ENCODE measurements at regions not wholly inside any gene's neighbourhood (a gene's known extent, or its start where the extent isn't known, plus 50 kb on each side); places are given as distances from the start of the nearest gene placed in this dataset.
"Not testable (repeated sequence)": the region's sequence is repeated elsewhere in the genome, so short reads cannot be mapped to it uniquely, and the experiment has no call there.

DNA sequence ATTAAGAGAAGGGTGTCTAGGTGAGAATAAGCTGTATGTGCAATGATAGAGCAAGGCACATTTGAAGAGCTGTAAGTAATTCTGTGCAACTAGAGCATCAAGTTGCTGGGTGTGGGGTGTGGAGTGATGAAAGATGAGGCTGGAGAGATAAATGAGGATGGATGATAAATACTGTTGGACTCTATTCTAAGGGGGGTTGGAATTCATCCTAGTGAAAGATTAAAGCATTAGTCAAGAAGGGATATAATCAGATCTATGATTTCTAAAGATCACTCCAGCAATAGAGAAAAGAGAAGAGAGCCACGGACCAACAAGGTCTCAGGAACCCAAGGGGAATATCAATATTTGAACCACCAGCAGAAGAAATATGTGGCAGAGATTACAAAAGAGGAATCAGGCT is 415.0 kb upstream of the RPS6KA3 start:
- Mint-ChIP-seq H3K27ac (ENCODE audit: unreplicated experiment) (no peak overlapping the region), H3K9me3 (ENCODE audit: unreplicated experiment) (no peaks in the 10 kb centered on the region), H3K36me3 (ENCODE audit: low read depth, unreplicated experiment) (no peaks in the 10 kb centered on the region), H3K4me3 (ENCODE audit: unreplicated experiment) (no peak overlapping the region), H3K4me1 (ENCODE audit: low read depth, unreplicated experiment) (peaks cover 17% of the 10 kb centered on the region), H3K27me3 (ENCODE audit: low read depth, unreplicated experiment) (no peaks in the 10 kb centered on the region)
- no peaks in the 10 kb centered on the region for H3K4me1 ChIP-seq (ENCODE audit: insufficient read depth, low read length)
- H2AFZ ChIP-seq (ENCODE audit: low read depth, low read length) = no peak overlapping the region
- no peak overlapping the region for H3K4me3 ChIP-seq (ENCODE audit: insufficient read depth, low read depth, low read length)
- TF ChIP-seq EZH2 (IDR thresholded peaks at IDR 0.05; ENCODE audit: insufficient read depth, low read length) = no peak
- TF ChIP-seq, protein P1, sequence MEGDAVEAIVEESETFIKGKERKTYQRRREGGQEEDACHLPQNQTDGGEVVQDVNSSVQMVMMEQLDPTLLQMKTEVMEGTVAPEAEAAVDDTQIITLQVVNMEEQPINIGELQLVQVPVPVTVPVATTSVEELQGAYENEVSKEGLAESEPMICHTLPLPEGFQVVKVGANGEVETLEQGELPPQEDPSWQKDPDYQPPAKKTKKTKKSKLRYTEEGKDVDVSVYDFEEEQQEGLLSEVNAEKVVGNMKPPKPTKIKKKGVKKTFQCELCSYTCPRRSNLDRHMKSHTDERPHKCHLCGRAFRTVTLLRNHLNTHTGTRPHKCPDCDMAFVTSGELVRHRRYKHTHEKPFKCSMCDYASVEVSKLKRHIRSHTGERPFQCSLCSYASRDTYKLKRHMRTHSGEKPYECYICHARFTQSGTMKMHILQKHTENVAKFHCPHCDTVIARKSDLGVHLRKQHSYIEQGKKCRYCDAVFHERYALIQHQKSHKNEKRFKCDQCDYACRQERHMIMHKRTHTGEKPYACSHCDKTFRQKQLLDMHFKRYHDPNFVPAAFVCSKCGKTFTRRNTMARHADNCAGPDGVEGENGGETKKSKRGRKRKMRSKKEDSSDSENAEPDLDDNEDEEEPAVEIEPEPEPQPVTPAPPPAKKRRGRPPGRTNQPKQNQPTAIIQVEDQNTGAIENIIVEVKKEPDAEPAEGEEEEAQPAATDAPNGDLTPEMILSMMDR (IDR thresholded peaks at IDR 0.05; ENCODE audit: insufficient read depth, low read depth, low read length) = no peak
- H3K4me2 ChIP-seq (ENCODE audit: low read length) = no peak overlapping the region
- H3K27me3 ChIP-seq (ENCODE audit: insufficient read depth, low read length) = no peaks in the 10 kb centered on the region
- H3K27ac ChIP-seq (ENCODE audit: low read depth, low read length) = no peak overlapping the region
- DNase-seq (ENCODE audit: low read depth) = no peak
- no peaks in the 10 kb centered on the region for H4K20me1 ChIP-seq (ENCODE audit: insufficient read depth, low read length)
- no peaks in the 10 kb centered on the region for H3K9me3 ChIP-seq (ENCODE audit: insufficient read depth, low read depth, low read length)
- no peaks in the 10 kb centered on the region for H3K79me2 ChIP-seq (ENCODE audit: insufficient read depth, low read length)
- FAIRE-seq = no peak
- H3K36me3 ChIP-seq (ENCODE audit: insufficient read depth, low read length) = no peaks in the 10 kb centered on the region
- H3K9ac ChIP-seq (ENCODE audit: low read length) = no peak overlapping the region

DNA sequence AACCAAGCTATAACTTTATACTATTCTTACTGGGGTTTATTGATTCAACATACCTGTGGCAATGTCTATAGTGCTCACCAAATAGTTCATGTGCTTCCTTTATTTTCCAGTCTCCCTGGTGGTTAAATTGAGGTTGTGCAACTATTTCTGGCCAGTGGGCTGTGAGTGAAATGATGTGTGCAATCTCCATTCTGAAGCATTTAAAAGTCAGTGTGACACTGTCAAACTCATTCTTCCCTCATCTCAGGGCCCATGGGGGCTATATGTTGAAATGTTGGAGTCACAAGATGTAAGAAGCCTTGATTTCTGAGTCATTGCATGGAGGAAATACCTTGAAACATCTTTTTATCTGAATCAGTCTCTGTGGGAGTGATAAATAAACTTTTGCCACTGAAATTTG is 414.3 kb upstream of the RPS6KA3 start:
- H3K4me2 ChIP-seq (ENCODE audit: low read length) = no peak overlapping the region
- H3K9ac ChIP-seq (ENCODE audit: low read length) = no peak overlapping the region
- no peaks in the 10 kb centered on the region for H3K27me3 Mint-ChIP-seq (ENCODE audit: low read depth, unreplicated experiment)
- no peaks in the 10 kb centered on the region for H3K9me3 Mint-ChIP-seq (ENCODE audit: unreplicated experiment)
- FAIRE-seq (peak; percentile 84), DNase-seq (ENCODE audit: low read depth) (no peak)
- no peak overlapping the region for H2AFZ ChIP-seq (ENCODE audit: low read depth, low read length)
- no peaks in the 10 kb centered on the region for H3K27me3 ChIP-seq (ENCODE audit: insufficient read depth, low read length)
- TF ChIP-seq, protein P1 (IDR thresholded peaks at IDR 0.05; ENCODE audit: insufficient read depth, low read depth, low read length) = no peak
- TF ChIP-seq EZH2 (IDR thresholded peaks at IDR 0.05; ENCODE audit: insufficient read depth, low read length) = no peak
- H3K4me3 Mint-ChIP-seq (ENCODE audit: unreplicated experiment) = no peak overlapping the region
- H3K4me1 ChIP-seq (ENCODE audit: insufficient read depth, low read length) = no peaks in the 10 kb centered on the region
- no peaks in the 10 kb centered on the region for H3K36me3 ChIP-seq (ENCODE audit: insufficient read depth, low read length)
- H3K79me2 ChIP-seq (ENCODE audit: insufficient read depth, low read length) = no peaks in the 10 kb centered on the region
- H3K27ac ChIP-seq (ENCODE audit: low read depth, low read length) = no peak overlapping the region
- H3K36me3 Mint-ChIP-seq (ENCODE audit: low read depth, unreplicated experiment) = no peaks in the 10 kb centered on the region
- no peaks in the 10 kb centered on the region for H4K20me1 ChIP-seq (ENCODE audit: insufficient read depth, low read length)
- peak overlapping the region; percentile 23 for H3K27ac Mint-ChIP-seq (ENCODE audit: unreplicated experiment)
- no peaks in the 10 kb centered on the region for H3K9me3 ChIP-seq (ENCODE audit: insufficient read depth, low read depth, low read length)
- peaks cover 17% of the 10 kb centered on the region for H3K4me1 Mint-ChIP-seq (ENCODE audit: low read depth, unreplicated experiment)
- H3K4me3 ChIP-seq (ENCODE audit: insufficient read depth, low read depth, low read length) = no peak overlapping the region

DNA sequence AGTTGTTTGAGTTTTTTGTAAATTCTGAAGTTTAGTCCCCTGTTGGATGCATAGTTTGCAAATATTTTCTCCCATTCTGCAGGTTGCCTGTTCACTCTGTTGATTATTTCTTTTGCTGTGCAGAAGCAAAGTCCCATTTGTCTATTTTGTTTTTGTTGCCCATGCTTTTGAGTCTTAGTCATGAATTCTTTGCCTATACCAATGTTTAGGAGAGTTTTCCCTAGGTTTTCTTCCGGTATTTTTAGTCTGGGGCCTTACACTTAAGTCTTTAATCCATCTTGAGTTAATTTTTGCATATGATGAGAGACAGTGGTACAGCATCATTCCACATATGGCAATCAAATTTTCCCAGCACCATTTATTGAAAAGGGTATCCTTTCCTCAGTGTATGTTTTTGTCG is 405.8 kb upstream of the RPS6KA3 start:
- H4K20me1 ChIP-seq (ENCODE audit: insufficient read depth, low read length) = no peaks in the 10 kb centered on the region
- no peaks in the 10 kb centered on the region for H3K4me1 ChIP-seq (ENCODE audit: insufficient read depth, low read length)
- TF ChIP-seq EZH2 (IDR thresholded peaks at IDR 0.05; ENCODE audit: insufficient read depth, low read length) = no peak
- no peaks in the 10 kb centered on the region for H3K27me3 Mint-ChIP-seq (ENCODE audit: low read depth, unreplicated experiment)
- H3K9ac ChIP-seq (ENCODE audit: low read length) = no peak overlapping the region
- no peaks in the 10 kb centered on the region for H3K36me3 Mint-ChIP-seq (ENCODE audit: low read depth, unreplicated experiment)
- no peak for DNase-seq (ENCODE audit: low read depth)
- H3K27ac Mint-ChIP-seq (ENCODE audit: unreplicated experiment) = peak overlapping the region; percentile 100
- H3K27ac ChIP-seq (ENCODE audit: low read depth, low read length) = no peak overlapping the region
- no peak overlapping the region for H3K4me3 Mint-ChIP-seq (ENCODE audit: unreplicated experiment)
- no peaks in the 10 kb centered on the region for H3K79me2 ChIP-seq (ENCODE audit: insufficient read depth, low read length)
- H3K36me3 ChIP-seq (ENCODE audit: insufficient read depth, low read length) = no peaks in the 10 kb centered on the region
- no peak overlapping the region for H3K4me2 ChIP-seq (ENCODE audit: low read length)
- H3K27me3 ChIP-seq (ENCODE audit: insufficient read depth, low read length) = no peaks in the 10 kb centered on the region
- H2AFZ ChIP-seq (ENCODE audit: low read depth, low read length) = no peak overlapping the region
- peaks cover 18% of the 10 kb centered on the region for H3K4me1 Mint-ChIP-seq (ENCODE audit: low read depth, unreplicated experiment)
- H3K9me3 ChIP-seq (ENCODE audit: insufficient read depth, low read depth, low read length) = no peaks in the 10 kb centered on the region
- FAIRE-seq = no peak
- no peaks in the 10 kb centered on the region for H3K9me3 Mint-ChIP-seq (ENCODE audit: unreplicated experiment)
- H3K4me3 ChIP-seq (ENCODE audit: insufficient read depth, low read depth, low read length) = no peak overlapping the region

DNA sequence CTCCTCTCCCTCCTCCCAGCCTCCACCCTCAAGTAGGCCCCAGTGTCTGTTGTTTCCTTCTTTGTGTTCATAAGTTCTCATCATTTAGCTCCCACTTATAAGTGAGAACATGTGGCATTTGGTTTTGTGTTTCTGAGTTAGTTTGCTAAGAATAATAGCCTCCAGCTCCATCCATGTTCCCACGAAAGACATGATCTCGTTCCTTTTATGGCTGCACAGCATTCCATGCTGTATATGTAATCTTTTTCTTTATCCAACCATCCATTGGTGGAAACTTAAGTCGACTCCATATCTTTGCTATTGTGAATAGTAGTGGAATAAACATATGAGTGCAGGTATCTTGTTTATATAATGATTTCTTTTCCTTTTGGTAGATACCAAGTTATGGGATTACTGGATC is 405.0 kb upstream of the RPS6KA3 start:
- not testable (repeated sequence) for H3K4me2 ChIP-seq (ENCODE audit: low read length); H3K36me3 ChIP-seq (ENCODE audit: insufficient read depth, low read length); DNase-seq (ENCODE audit: low read depth); H3K4me1 ChIP-seq (ENCODE audit: insufficient read depth, low read length); H3K27ac ChIP-seq (ENCODE audit: low read depth, low read length); H3K36me3 Mint-ChIP-seq (ENCODE audit: low read depth, unreplicated experiment); H2AFZ ChIP-seq (ENCODE audit: low read depth, low read length); H3K27me3 ChIP-seq (ENCODE audit: insufficient read depth, low read length); H3K9ac ChIP-seq (ENCODE audit: low read length); H4K20me1 ChIP-seq (ENCODE audit: insufficient read depth, low read length); H3K4me3 Mint-ChIP-seq (ENCODE audit: unreplicated experiment); H3K79me2 ChIP-seq (ENCODE audit: insufficient read depth, low read length); H3K9me3 ChIP-seq (ENCODE audit: insufficient read depth, low read depth, low read length); H3K4me3 ChIP-seq (ENCODE audit: insufficient read depth, low read depth, low read length); H3K27me3 Mint-ChIP-seq (ENCODE audit: low read depth, unreplicated experiment); H3K9me3 Mint-ChIP-seq (ENCODE audit: unreplicated experiment)
- Mint-ChIP-seq H3K27ac (ENCODE audit: unreplicated experiment) (peak overlapping the region; percentile 100), H3K4me1 (ENCODE audit: low read depth, unreplicated experiment) (peaks cover 18% of the 10 kb centered on the region)
- FAIRE-seq = peak; percentile 93

All from astrocyte (in vitro differentiated cells and primary cell).